Transverse colon (tissue), 4 donors: ENCODE measurements at regions not wholly inside any gene's neighbourhood (a gene's known extent, or its start where the extent isn't known, plus 50 kb on each side); places are given as distances from the start of the nearest gene placed in this dataset.

Experiments
- CTCF ChIP-seq, 5 experiments: fragments of 200-600 bp in 3 of 5; fragments of 450-650 bp in 2 of 5; sonication (generic) in 3 of 5; IDR thresholded peaks; 1 replicate in 2 of 5; 2 replicates in 3 of 5; pipeline ENCODE4 v1.5.1; 2016 to 2017; ENCODE audit warnings: antibody characterized with exemption in 5 of 5, inconsistent platforms in 3 of 5, mild to moderate bottlenecking in 2 of 5, moderate library complexity in 1 of 5
- EP300 ChIP-seq: sonication (generic); formaldehyde crosslinking; IDR thresholded peaks from one replicate; pipeline ENCODE4 v1.6.1; 2017; ENCODE audit warnings: antibody characterized with exemption, low read depth
- POLR2A ChIP-seq: fragments of 450-650 bp; IDR thresholded peaks from one replicate; pipeline ENCODE4 v1.6.1; 2016; ENCODE audit warnings: antibody characterized with exemption, mild to moderate bottlenecking, moderate library complexity
- POLR2AphosphoS5 ChIP-seq, 3 donors: sonication (generic); formaldehyde crosslinking; IDR thresholded peaks; one replicate each; pipeline ENCODE4 v1.6.1; 2016; ENCODE audit warnings: antibody characterized with exemption in 3 of 3

GRCh38 chr2:241924069-241924908 is 54.8 kb downstream of the RTP5 start:
- TF ChIP-seq CTCF (IDR thresholded peaks at IDR 0.05) (no peak), EP300 (no peak), POLR2A (no peak), POLR2AphosphoS5 (IDR thresholded peaks at IDR 0.05) (no peak)
